ENCODE measurements at regions not wholly inside any gene's neighbourhood (a gene's known extent, or its start where the extent isn't known, plus 50 kb on each side); places are given as distances from the start of the nearest gene placed in this dataset.

DNA sequence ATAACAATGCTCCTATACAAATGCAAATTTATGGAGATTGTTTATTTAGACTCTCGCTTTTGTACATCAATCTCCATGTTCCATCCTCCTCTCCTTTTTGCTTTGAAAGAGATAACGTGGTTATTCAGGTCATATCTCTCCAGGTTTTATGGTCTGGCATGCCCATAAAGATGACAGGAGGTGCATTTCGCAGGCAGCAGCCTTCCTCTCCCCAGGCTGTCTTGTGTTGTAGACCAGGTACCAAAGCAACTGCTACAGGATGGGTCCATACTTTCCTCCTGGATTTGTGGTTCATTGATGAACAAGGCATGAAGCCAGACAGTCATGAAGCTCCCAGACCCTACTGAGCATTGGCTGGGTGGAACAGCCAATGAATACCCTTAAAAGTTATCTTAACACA lies 400.2 kb upstream of the NPVF start:
- TF ChIP-seq, protein P1, sequence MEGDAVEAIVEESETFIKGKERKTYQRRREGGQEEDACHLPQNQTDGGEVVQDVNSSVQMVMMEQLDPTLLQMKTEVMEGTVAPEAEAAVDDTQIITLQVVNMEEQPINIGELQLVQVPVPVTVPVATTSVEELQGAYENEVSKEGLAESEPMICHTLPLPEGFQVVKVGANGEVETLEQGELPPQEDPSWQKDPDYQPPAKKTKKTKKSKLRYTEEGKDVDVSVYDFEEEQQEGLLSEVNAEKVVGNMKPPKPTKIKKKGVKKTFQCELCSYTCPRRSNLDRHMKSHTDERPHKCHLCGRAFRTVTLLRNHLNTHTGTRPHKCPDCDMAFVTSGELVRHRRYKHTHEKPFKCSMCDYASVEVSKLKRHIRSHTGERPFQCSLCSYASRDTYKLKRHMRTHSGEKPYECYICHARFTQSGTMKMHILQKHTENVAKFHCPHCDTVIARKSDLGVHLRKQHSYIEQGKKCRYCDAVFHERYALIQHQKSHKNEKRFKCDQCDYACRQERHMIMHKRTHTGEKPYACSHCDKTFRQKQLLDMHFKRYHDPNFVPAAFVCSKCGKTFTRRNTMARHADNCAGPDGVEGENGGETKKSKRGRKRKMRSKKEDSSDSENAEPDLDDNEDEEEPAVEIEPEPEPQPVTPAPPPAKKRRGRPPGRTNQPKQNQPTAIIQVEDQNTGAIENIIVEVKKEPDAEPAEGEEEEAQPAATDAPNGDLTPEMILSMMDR (IDR thresholded peaks at IDR 0.05) = no peak
- TF ChIP-seq POLR2A (IDR thresholded peaks at IDR 0.05) = no peak
